CD4-positive, alpha-beta T cell treated with Interleukin-17A for 1 hour (primary cell): ENCODE measurements at regions not wholly inside any gene's neighbourhood (a gene's known extent, or its start where the extent isn't known, plus 50 kb on each side); places are given as distances from the start of the nearest gene placed in this dataset.
"Not testable (repeated sequence)": the region's sequence is repeated elsewhere in the genome, so short reads cannot be mapped to it uniquely, and the experiment has no call there.

Source experiments
- DNase-seq: peaks from one replicate; pipeline ENCODE4 v3.0.0-alpha.2; 2020

GRCh38 chr1:234836776-234837357 is 226.9 kb upstream of the IRF2BP2 start:
- DNase-seq, result no peak

GRCh38 chr1:234836045-234836681 is 226.2 kb upstream of the IRF2BP2 start:
- DNase-seq, result no peak

GRCh38 chr1:234835239-234835638 is 225.3 kb upstream of the IRF2BP2 start:
- DNase-seq, result no peak

- no peak for DNase-seq
Measured at GRCh38 chr1:234833646-234834045, 223.7 kb upstream of the IRF2BP2 start.

GRCh38 chr1:234833118-234833517 is 223.1 kb upstream of the IRF2BP2 start:
- no peak for DNase-seq

GRCh38 chr1:234827656-234828055 is 217.7 kb upstream of the IRF2BP2 start:
- no peak for DNase-seq

GRCh38 chr1:234827181-234827580 is 217.2 kb upstream of the IRF2BP2 start:
- no peak for DNase-seq

GRCh38 chr1:234826352-234826751 is 216.4 kb upstream of the IRF2BP2 start:
- DNase-seq, result no peak

GRCh38 chr1:234825498-234826165 is 215.7 kb upstream of the IRF2BP2 start:
- no peak for DNase-seq

GRCh38 chr1:234824836-234825235 is 214.9 kb upstream of the IRF2BP2 start:
- DNase-seq, result not testable (repeated sequence)

- DNase-seq, result no peak
Measured at GRCh38 chr1:234823191-234824176, 213.5 kb upstream of the IRF2BP2 start.

- DNase-seq, result no peak
Measured at GRCh38 chr1:234821840-234822239, 211.9 kb upstream of the IRF2BP2 start.

- DNase-seq, result no peak
Measured at GRCh38 chr1:234820597-234820996, 210.6 kb upstream of the IRF2BP2 start.

GRCh38 chr1:234819845-234820244 is 209.9 kb upstream of the IRF2BP2 start:
- not testable (repeated sequence) for DNase-seq

- not testable (repeated sequence) for DNase-seq
Measured at GRCh38 chr1:234818040-234818387, 208.0 kb upstream of the IRF2BP2 start.

- not testable (repeated sequence) for DNase-seq
Measured at GRCh38 chr1:234817313-234818039, 207.5 kb upstream of the IRF2BP2 start.

GRCh38 chr1:234816864-234817263 is 206.9 kb upstream of the IRF2BP2 start:
- DNase-seq, result not testable (repeated sequence)

- not testable (repeated sequence) for DNase-seq
Measured at GRCh38 chr1:234816186-234816851, 206.3 kb upstream of the IRF2BP2 start.

GRCh38 chr1:234815295-234815815 is 205.4 kb upstream of the IRF2BP2 start:
- DNase-seq, result not testable (repeated sequence)

GRCh38 chr1:234814235-234814634 is 204.3 kb upstream of the IRF2BP2 start:
- DNase-seq, result not testable (repeated sequence)

GRCh38 chr1:234811824-234812223 is 201.8 kb upstream of the IRF2BP2 start:
- not testable (repeated sequence) for DNase-seq
